Panc1 (cell line): ENCODE measurements at regions not wholly inside any gene's neighbourhood (a gene's known extent, or its start where the extent isn't known, plus 50 kb on each side); places are given as distances from the start of the nearest gene placed in this dataset.

Source experiments
- ATAC-seq: fragments of 200-7000 bp; cut with Tn5 transposase; 2 replicates; pipeline ENCODE4 v1.9.1; 2020; ENCODE audit warnings: mild to moderate bottlenecking, moderate library complexity
- BruUV-seq: library from RNA; stranded (reverse); fragments of 400-500 nt; replicated peaks from 2 replicates; lab custom pipeline; 2021; lab: Mats Ljungman, UMichigan
- CTCF ChIA-PET: fragments of 300-600 bp; sonication (Branson Sonifier 250); formaldehyde crosslinking; loops from one replicate; lab custom pipeline; 2022; ENCODE audit warnings: antibody characterized with exemption; lab: Charles Lee
- POLR2A ChIA-PET: fragments of 300-600 bp; sonication (Branson Sonifier 250); formaldehyde crosslinking; loops from one replicate; lab custom pipeline; 2022; ENCODE audit warnings: antibody characterized with exemption; lab: Charles Lee
- DNase-seq: peaks from one replicate; pipeline ENCODE4 v3.0.0-alpha.2; 2010; ENCODE audit warnings: low read depth, low spot score
- H3K27ac ChIP-seq: 2 replicates; pipeline ENCODE4 v1.5.1; 2011; ENCODE audit warnings: mild to moderate bottlenecking, low read length, inconsistent platforms
- H3K27me3 ChIP-seq: fragments of 200-500 bp; sonication (Bioruptor generic); 2 replicates; pipeline ENCODE4 v1.6.0; 2014; ENCODE audit warnings: low read length, inconsistent platforms; ENCODE audit not compliant: control insufficient read depth, insufficient read depth
- H3K36me3 ChIP-seq: fragments of 200-500 bp; sonication (Bioruptor generic); 2 replicates; pipeline ENCODE4 v1.5.1; 2014; ENCODE audit warnings: inconsistent platforms, mild to moderate bottlenecking, low read length, moderate library complexity; ENCODE audit not compliant: control insufficient read depth, insufficient read depth
- H3K4me1 ChIP-seq: 2 replicates; pipeline ENCODE4 v1.5.1; 2011; ENCODE audit warnings: inconsistent platforms, mild to moderate bottlenecking, low read length, moderate library complexity; ENCODE audit not compliant: control insufficient read depth, insufficient read depth
- H3K4me3 ChIP-seq, 2 experiments: 2 replicates each; pipeline ENCODE4 v1.5.1; 2011 to 2012; ENCODE audit warnings: low read depth in 2 of 2, low read length in 2 of 2, mild to moderate bottlenecking in 2 of 2, inconsistent platforms in 1 of 2, moderate library complexity in 1 of 2
- H3K9me3 ChIP-seq: fragments of 200-500 bp; sonication (Bioruptor generic); 2 replicates; pipeline ENCODE4 v1.5.1; 2014; ENCODE audit warnings: low read depth, mild to moderate bottlenecking, inconsistent platforms, low read length, moderate library complexity; ENCODE audit not compliant: control insufficient read depth, insufficient read depth
- POLR2AphosphoS5 ChIP-seq: IDR thresholded peaks from 2 replicates; pipeline ENCODE4 v1.6.1; 2012; ENCODE audit warnings: mild to moderate bottlenecking, low read depth, low read length, moderate library complexity
- SIN3A ChIP-seq: IDR thresholded peaks from 2 replicates; pipeline ENCODE4 v1.6.1; 2012; ENCODE audit warnings: low read depth, mild to moderate bottlenecking, low read length, moderate library complexity, borderline replicate concordance; ENCODE audit not compliant: insufficient read depth
- TCF7L2 ChIP-seq: IDR thresholded peaks from 2 replicates; pipeline ENCODE4 v1.6.1; 2011; ENCODE audit warnings: mild to moderate bottlenecking, low read depth, low read length, inconsistent platforms
- in situ Hi-C: cut with HindIII; loops from 2 replicates; pipeline ENCODE4 v1.10.0; 2016; ENCODE audit warnings: low sequenced_read_pairs, low pct_unique_long_range_greater_than_20kb
- intact Hi-C: fragments of 100-400 bp; cut with micrococcal nuclease; formaldehyde crosslinking; loops from one replicate; pipeline ENCODE4 v1.10.0; 2022; ENCODE audit not compliant: unreplicated experiment
- TF ChIP-seq, protein P1 (sequence below), 2 experiments: IDR thresholded peaks; 2 replicates each; pipeline ENCODE4 v1.6.1; 2011 to 2012; ENCODE audit warnings: low read depth in 2 of 2, control low read depth in 1 of 2, low read length in 1 of 2, mild to moderate bottlenecking in 1 of 2, moderate library complexity in 1 of 2; ENCODE audit not compliant: insufficient read depth in 1 of 2
- TF ChIP-seq, protein P2 (sequence below): fragments of 450-650 bp; IDR thresholded peaks from 2 replicates; pipeline ENCODE4 v1.5.1; 2017; ENCODE audit warnings: mild to moderate bottlenecking

DNA sequence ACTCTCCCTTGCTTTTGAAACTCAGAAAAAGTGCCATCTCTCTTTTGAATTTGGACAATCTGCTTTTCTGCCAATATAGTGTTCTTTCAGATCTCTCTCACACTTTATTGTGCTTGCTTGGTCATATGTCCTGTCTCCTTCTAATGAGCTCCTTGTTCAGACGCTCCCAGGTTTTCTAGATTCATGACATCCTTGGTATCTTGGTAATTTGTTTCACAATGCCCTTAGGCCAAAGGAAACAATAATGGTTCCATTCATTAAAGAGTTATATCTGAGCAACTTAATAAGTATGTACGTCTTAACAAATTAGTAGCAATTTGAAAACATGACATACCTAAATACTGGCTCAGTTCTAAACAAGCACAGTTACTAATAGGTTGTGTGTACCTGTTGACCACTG is 293.4 kb upstream of the SPTLC3 start:
- no peak for TF ChIP-seq TCF7L2
- ATAC-seq = no peak
- no peak for DNase-seq
- CTCF ChIA-PET = no interaction called here
- no peaks in the 10 kb centered on the region for H3K27me3 ChIP-seq
- H3K4me3 ChIP-seq = no peak overlapping the region
- no TSS peak for BruUV-seq
- POLR2A ChIA-PET = no interaction called here
- no peaks in the 10 kb centered on the region for H3K9me3 ChIP-seq
- no peaks in the 10 kb centered on the region for H3K36me3 ChIP-seq
- in situ Hi-C loops = no loop called here
- H3K27ac ChIP-seq = no peak overlapping the region
- intact Hi-C loops = no loop called here
- H3K4me1 ChIP-seq = no peaks in the 10 kb centered on the region

DNA sequence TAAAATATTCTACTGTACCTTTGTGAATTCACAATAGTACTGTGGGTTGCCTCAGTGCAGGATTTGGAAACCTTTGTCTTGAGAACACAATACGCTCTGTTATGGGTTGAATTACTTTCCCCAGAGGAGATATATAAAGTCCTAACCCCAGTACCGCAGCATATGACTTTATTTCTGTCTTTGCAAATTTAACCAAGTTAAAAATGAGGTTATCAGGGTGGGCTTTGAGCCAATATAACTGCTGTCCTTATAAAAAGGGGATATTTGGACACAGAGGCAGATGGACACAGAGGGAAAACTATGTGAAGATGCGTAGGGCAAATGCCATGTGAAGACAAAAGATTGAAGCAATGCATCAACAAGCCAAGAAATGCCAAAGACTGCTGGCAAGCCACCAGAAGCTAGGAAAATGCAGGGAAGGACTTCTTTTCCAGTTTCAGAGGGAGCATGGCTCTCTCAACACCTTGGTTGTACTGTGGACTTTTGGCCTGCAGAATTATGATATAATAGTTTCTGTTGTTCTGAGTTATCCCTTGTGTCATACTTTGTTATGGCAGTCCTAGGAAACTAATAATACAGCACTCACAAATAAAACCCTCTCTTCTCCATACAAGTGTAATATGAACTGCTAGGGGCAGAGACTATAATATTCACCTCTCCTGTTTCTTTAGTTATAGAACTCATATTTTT is 292.6 kb upstream of the SPTLC3 start:
- in situ Hi-C loops (no loop called here), intact Hi-C loops (no loop called here)
- TF ChIP-seq, protein P1, sequence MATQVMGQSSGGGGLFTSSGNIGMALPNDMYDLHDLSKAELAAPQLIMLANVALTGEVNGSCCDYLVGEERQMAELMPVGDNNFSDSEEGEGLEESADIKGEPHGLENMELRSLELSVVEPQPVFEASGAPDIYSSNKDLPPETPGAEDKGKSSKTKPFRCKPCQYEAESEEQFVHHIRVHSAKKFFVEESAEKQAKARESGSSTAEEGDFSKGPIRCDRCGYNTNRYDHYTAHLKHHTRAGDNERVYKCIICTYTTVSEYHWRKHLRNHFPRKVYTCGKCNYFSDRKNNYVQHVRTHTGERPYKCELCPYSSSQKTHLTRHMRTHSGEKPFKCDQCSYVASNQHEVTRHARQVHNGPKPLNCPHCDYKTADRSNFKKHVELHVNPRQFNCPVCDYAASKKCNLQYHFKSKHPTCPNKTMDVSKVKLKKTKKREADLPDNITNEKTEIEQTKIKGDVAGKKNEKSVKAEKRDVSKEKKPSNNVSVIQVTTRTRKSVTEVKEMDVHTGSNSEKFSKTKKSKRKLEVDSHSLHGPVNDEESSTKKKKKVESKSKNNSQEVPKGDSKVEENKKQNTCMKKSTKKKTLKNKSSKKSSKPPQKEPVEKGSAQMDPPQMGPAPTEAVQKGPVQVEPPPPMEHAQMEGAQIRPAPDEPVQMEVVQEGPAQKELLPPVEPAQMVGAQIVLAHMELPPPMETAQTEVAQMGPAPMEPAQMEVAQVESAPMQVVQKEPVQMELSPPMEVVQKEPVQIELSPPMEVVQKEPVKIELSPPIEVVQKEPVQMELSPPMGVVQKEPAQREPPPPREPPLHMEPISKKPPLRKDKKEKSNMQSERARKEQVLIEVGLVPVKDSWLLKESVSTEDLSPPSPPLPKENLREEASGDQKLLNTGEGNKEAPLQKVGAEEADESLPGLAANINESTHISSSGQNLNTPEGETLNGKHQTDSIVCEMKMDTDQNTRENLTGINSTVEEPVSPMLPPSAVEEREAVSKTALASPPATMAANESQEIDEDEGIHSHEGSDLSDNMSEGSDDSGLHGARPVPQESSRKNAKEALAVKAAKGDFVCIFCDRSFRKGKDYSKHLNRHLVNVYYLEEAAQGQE (IDR thresholded peaks at IDR 0.05; ENCODE audit: insufficient read depth in 1 of 2, low read depth in 2 of 2, low read length in 1 of 2) = no peak
- no peak for TF ChIP-seq SIN3A
- no peak for TF ChIP-seq POLR2AphosphoS5
- TF ChIP-seq, protein P2, sequence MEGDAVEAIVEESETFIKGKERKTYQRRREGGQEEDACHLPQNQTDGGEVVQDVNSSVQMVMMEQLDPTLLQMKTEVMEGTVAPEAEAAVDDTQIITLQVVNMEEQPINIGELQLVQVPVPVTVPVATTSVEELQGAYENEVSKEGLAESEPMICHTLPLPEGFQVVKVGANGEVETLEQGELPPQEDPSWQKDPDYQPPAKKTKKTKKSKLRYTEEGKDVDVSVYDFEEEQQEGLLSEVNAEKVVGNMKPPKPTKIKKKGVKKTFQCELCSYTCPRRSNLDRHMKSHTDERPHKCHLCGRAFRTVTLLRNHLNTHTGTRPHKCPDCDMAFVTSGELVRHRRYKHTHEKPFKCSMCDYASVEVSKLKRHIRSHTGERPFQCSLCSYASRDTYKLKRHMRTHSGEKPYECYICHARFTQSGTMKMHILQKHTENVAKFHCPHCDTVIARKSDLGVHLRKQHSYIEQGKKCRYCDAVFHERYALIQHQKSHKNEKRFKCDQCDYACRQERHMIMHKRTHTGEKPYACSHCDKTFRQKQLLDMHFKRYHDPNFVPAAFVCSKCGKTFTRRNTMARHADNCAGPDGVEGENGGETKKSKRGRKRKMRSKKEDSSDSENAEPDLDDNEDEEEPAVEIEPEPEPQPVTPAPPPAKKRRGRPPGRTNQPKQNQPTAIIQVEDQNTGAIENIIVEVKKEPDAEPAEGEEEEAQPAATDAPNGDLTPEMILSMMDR = no peak
- TF ChIP-seq TCF7L2 = no peak
- no peak overlapping the region for H3K4me3 ChIP-seq
- no peaks in the 10 kb centered on the region for H3K9me3 ChIP-seq
- ATAC-seq = no peak
- no peak overlapping the region for H3K27ac ChIP-seq
- BruUV-seq = no TSS peak
- no peak for DNase-seq
- H3K27me3 ChIP-seq = no peaks in the 10 kb centered on the region
- no peaks in the 10 kb centered on the region for H3K4me1 ChIP-seq
- CTCF ChIA-PET = no interaction called here
- no peaks in the 10 kb centered on the region for H3K36me3 ChIP-seq
- POLR2A ChIA-PET = no interaction called here

DNA sequence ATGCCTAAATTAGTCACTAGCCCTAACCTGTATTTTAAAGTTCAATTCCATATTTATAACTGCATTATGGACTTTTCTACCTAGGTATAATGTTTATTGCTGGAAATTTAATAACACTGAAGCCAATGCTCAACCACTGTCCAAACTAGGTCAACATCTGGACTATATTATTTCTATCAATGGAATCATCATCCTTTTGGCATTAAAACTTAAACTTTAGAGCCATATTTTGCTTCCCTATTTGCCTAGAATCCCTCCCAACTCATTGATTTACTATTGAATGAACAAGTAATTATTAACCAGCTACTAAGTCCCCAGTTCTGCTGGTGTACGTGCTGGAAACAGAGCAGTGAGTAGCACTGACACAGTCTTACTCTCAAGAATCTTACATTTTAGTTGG is 291.7 kb upstream of the SPTLC3 start:
- no peak overlapping the region for H3K27ac ChIP-seq
- no peaks in the 10 kb centered on the region for H3K9me3 ChIP-seq
- H3K4me1 ChIP-seq = no peaks in the 10 kb centered on the region
- TF ChIP-seq SIN3A (no peak), TCF7L2 (no peak)
- TF ChIP-seq, protein P1 (IDR thresholded peaks at IDR 0.05; ENCODE audit: insufficient read depth in 1 of 2, low read depth in 2 of 2, low read length in 1 of 2) = no peak
- no peak for ATAC-seq
- H3K36me3 ChIP-seq = no peaks in the 10 kb centered on the region
- no peak overlapping the region for H3K4me3 ChIP-seq
- no peak for DNase-seq
- POLR2A ChIA-PET = no interaction called here
- no peaks in the 10 kb centered on the region for H3K27me3 ChIP-seq
- in situ Hi-C loops (no loop called here), intact Hi-C loops (no loop called here)
- BruUV-seq = no TSS peak
- CTCF ChIA-PET = no interaction called here
